T-cell (primary cell): ENCODE measurements at regions not wholly inside any gene's neighbourhood (a gene's known extent, or its start where the extent isn't known, plus 50 kb on each side); places are given as distances from the start of the nearest gene placed in this dataset.

Source experiments
- ATAC-seq, 4 experiments: fragments of 200-7000 bp in 3 of 4; fragments of 150-1000 bp in 1 of 4; cut with Tn5 transposase; replicated peaks in 1 of 4; 1 replicate in 3 of 4; 2 replicates in 1 of 4; pipeline ENCODE4 v1.10.0; 2021; ENCODE audit warnings: moderate library complexity in 3 of 4, mild to moderate bottlenecking in 2 of 4, moderate number of reproducible peaks in 1 of 4
- CTCF ChIA-PET, 2 donors: fragments of 300-600 bp; sonication (Branson Sonifier 250); formaldehyde crosslinking; loops; one replicate each; lab custom pipeline; 2022; ENCODE audit warnings: antibody characterized with exemption in 2 of 2; lab: Charles Lee
- POLR2A ChIA-PET, 2 donors: fragments of 300-600 bp; sonication (Branson Sonifier 250); formaldehyde crosslinking; loops; one replicate each; lab custom pipeline; 2022; ENCODE audit warnings: antibody characterized with exemption in 2 of 2; lab: Charles Lee
- DNase-seq, 35 experiments: peaks; one replicate each; pipeline versions ENCODE4 v3.0.0 to v3.0.0-alpha.2; 2013 to 2023
- H3K27ac ChIP-seq: one replicate; pipeline ENCODE4 v1.5.1; 2013; ENCODE audit warnings: low read length
- H3K27me3 ChIP-seq, 2 experiments: replicated peaks in 1 of 2; 1 replicate in 1 of 2; 2 replicates in 1 of 2; pipeline versions ENCODE4 v1.6.1 to v1.7.0; 2013; ENCODE audit warnings: low read length in 1 of 2, mixed read lengths in 1 of 2; ENCODE audit not compliant: control insufficient read depth in 2 of 2, insufficient read depth in 2 of 2; ENCODE audit errors: extremely low read depth in 1 of 2
- H3K36me3 ChIP-seq, 2 donors: 1 replicate in 1 of 2; 2 replicates in 1 of 2; pipeline versions ENCODE4 v1.6.1 to v1.7.0; 2013; ENCODE audit warnings: low read length in 1 of 2; ENCODE audit not compliant: control insufficient read depth in 2 of 2, insufficient read depth in 1 of 2; ENCODE audit errors: extremely low read depth in 1 of 2
- H3K4me1 ChIP-seq, 2 experiments: 1 replicate in 1 of 2; 2 replicates in 1 of 2; pipeline versions ENCODE4 v1.6.1 to v1.7.0; 2013; ENCODE audit warnings: low read length in 2 of 2, mixed read lengths in 1 of 2; ENCODE audit not compliant: insufficient read depth in 2 of 2, control insufficient read depth in 1 of 2; ENCODE audit errors: extremely low read depth in 1 of 2
- H3K4me3 ChIP-seq, 2 donors: 1 replicate in 1 of 2; 2 replicates in 1 of 2; pipeline versions ENCODE4 v1.5.1 to v1.7.0; 2013; ENCODE audit warnings: mild to moderate bottlenecking in 2 of 2, low read length in 1 of 2, moderate library complexity in 1 of 2; ENCODE audit not compliant: control insufficient read depth in 1 of 2; ENCODE audit errors: extremely low read depth in 1 of 2
- H3K9me3 ChIP-seq: 2 replicates; pipeline ENCODE4 v1.7.0; 2013
- H3K27ac Mint-ChIP-seq, 2 donors: one replicate each; pipeline ENCODE4 v1.8.0; 2020 to 2021; ENCODE audit warnings: mild to moderate bottlenecking in 2 of 2, mixed read lengths in 2 of 2
- H3K27me3 Mint-ChIP-seq, 2 donors: one replicate each; pipeline ENCODE4 v1.8.0; 2021 to 2022; ENCODE audit warnings: mixed read lengths in 2 of 2
- H3K36me3 Mint-ChIP-seq: one replicate; pipeline ENCODE4 v1.8.0; 2021; ENCODE audit warnings: mixed read lengths
- H3K4me1 Mint-ChIP-seq, 3 donors: one replicate each; pipeline ENCODE4 v1.8.0; 2020 to 2022; ENCODE audit warnings: mixed read lengths in 3 of 3, mild to moderate bottlenecking in 1 of 3
- H3K4me3 Mint-ChIP-seq, 3 donors: one replicate each; pipeline ENCODE4 v1.8.0; 2020 to 2022; ENCODE audit warnings: mild to moderate bottlenecking in 3 of 3, mixed read lengths in 3 of 3, moderate library complexity in 3 of 3
- H3K9me3 Mint-ChIP-seq, 3 donors: one replicate each; pipeline ENCODE4 v1.8.0; 2020 to 2022; ENCODE audit warnings: mixed read lengths in 3 of 3
- WGBS: methylation state at CpG from one replicate; pipeline ENCODE4 v1.1.5; 2013; ENCODE audit warnings: missing lambda C conversion rate; ENCODE audit not compliant: insufficient coverage; 5-methylcytosine and 5-hydroxymethylcytosine counted together

DNA sequence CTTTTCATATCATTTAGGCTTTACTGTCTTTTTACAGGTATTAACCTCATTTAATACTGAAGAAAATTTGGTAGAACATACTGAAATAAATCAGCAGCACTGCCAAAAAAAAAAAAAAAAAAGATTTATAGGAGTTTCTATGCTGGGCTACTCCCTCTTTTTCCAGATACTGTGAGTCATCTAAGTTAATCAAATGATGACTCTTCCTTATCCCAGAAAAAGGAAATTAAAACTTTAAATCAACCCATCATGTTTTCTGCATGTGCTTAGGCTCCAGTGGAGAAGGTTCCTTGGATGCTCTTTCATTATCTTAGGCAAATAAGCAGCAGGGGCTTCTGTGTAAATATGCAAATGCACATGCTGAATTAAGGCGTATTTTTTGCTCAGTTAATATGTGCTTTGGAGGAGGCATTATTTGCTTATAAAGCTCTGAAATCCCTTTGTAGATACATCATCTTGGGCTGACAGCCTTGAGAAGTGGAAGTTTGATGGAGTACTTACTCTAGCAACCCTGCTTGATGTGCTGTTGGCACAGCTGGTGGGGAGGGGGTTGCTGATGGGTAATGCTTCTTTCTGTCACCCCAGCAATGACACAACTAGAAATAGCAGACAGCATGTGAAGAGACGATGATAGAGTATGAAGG lies 136.1 kb downstream of the C4orf33 start:
- Mint-ChIP-seq H3K36me3 (no peaks in the 10 kb centered on the region), H3K4me3 (no peak overlapping the region), H3K4me1 (no peaks in the 10 kb centered on the region), H3K9me3 (no peaks in the 10 kb centered on the region), H3K27me3 (peaks cover 16 to 24% of the 10 kb centered on the region in 2 donors), H3K27ac (no peak overlapping the region)
- no peaks in the 10 kb centered on the region for H3K36me3 ChIP-seq
- no peak overlapping the region for H3K4me3 ChIP-seq
- WGBS = no CpG with 5 or more reads among the region's 2 CpGs
- ATAC-seq (no peak), DNase-seq (no peak)
- H3K4me1 ChIP-seq = no peaks in the 10 kb centered on the region
- no peak overlapping the region for H3K27ac ChIP-seq
- no peaks in the 10 kb centered on the region for H3K9me3 ChIP-seq
- H3K27me3 ChIP-seq = no peaks in the 10 kb centered on the region
- ChIA-PET POLR2A (no interaction called here), CTCF (interaction anchor here in 1 of 2 donors (0.5 kb wide), 1 partner anchor 43 kb away, joined by 3 read pairs; no protein-coding TSS in a partner anchor)

DNA sequence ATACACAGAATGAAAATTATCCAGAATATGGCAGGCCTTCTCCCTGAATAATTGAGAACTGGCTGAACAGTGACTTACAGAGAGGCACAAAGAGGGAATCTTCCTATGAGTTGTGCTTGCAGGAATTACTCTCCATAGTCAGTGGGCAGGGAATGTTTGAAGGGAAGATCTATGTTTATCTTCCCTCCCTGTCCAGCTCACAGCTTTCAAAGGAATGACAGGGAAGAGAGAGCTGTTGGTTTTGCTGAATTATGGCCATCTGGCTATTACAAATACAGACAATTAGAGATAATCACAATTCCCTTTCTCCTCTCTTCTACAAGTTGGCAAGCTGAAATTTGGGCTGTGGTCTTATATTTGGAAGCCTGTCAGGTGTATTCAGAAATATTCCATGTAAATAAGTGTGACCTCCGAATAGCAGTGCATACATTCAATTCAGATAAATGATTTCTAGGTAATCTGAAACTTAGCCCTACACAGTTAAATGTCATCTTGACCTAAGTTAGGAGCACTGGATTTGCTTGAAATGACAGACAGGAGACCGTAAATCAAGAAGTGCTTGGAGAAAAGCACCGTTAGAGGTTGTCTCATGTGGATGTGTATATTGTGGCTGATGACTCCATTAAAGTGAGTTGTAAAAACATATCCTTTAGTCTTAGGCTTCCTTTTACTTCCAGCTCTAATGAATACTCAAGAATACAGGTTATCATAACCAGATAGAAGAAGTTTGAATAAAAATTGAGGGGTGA lies 136.8 kb downstream of the C4orf33 start:
- no peak for DNase-seq
- no peaks in the 10 kb centered on the region for H3K9me3 Mint-ChIP-seq
- H3K27ac Mint-ChIP-seq = no peak overlapping the region
- peaks cover 16 to 24% of the 10 kb centered on the region in 2 donors for H3K27me3 Mint-ChIP-seq
- Histone ChIP-seq H3K9me3 (no peaks in the 10 kb centered on the region), H3K4me1 (no peaks in the 10 kb centered on the region), H3K36me3 (no peaks in the 10 kb centered on the region), H3K27me3 (no peaks in the 10 kb centered on the region), H3K27ac (no peak overlapping the region), H3K4me3 (no peak overlapping the region)
- no peaks in the 10 kb centered on the region for H3K4me1 Mint-ChIP-seq
- ATAC-seq = no peak
- ChIA-PET POLR2A (no interaction called here), CTCF (no interaction called here)
- WGBS = no CpG with 5 or more reads among the region's 3 CpGs
- no peaks in the 10 kb centered on the region for H3K36me3 Mint-ChIP-seq
- H3K4me3 Mint-ChIP-seq = no peak overlapping the region

GRCh38 chr4:129233691-129234090 lies 137.7 kb downstream of the C4orf33 start:
- H3K9me3 Mint-ChIP-seq = no peaks in the 10 kb centered on the region
- H3K27me3 ChIP-seq = no peaks in the 10 kb centered on the region
- no peaks in the 10 kb centered on the region for H3K36me3 ChIP-seq
- no CpG with 5 or more reads among the region's 1 CpG for WGBS
- no peaks in the 10 kb centered on the region for H3K4me1 ChIP-seq
- no peak overlapping the region for H3K27ac ChIP-seq
- DNase-seq (no peak), ATAC-seq (no peak)
- CTCF ChIA-PET = no interaction called here
- H3K9me3 ChIP-seq = no peaks in the 10 kb centered on the region
- no peaks in the 10 kb centered on the region for H3K36me3 Mint-ChIP-seq
- no peaks in the 10 kb centered on the region for H3K4me1 Mint-ChIP-seq
- peaks cover 14 to 19% of the 10 kb centered on the region in 2 donors for H3K27me3 Mint-ChIP-seq
- POLR2A ChIA-PET = no interaction called here
- no peak overlapping the region for H3K4me3 Mint-ChIP-seq
- H3K27ac Mint-ChIP-seq = no peak overlapping the region
- H3K4me3 ChIP-seq = no peak overlapping the region

GRCh38 chr4:129236351-129236750 lies 140.4 kb downstream of the C4orf33 start:
- no peak overlapping the region for H3K27ac Mint-ChIP-seq
- POLR2A ChIA-PET = no interaction called here
- CTCF ChIA-PET = no interaction called here

DNA sequence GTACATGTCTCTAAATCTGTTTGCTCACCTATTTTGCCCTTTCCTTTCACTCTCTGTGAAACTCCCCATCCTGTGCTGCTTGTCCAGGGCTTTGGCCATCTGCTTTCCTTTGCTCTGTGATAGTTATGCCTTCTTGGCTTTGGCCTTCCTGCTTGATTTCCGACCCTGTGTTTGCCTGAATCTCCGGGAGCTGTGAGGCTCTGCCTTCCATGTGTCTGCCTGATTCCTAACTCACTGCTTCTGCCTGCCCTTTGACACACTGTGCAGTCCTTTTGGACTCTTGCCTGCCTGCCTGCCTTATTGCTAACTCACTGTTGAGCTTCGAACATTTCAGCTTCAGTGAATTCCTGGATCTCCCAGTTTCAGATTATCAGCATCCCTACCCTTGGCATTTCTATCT lies 143.1 kb downstream of the C4orf33 start:
- Mint-ChIP-seq H3K4me3 (no peak overlapping the region), H3K27me3 (peaks cover 1 to 15% of the 10 kb centered on the region in 2 donors), H3K4me1 (no peaks in the 10 kb centered on the region), H3K9me3 (no peaks in the 10 kb centered on the region), H3K36me3 (no peaks in the 10 kb centered on the region), H3K27ac (no peak overlapping the region)
- no peak for DNase-seq
- Histone ChIP-seq H3K27ac (no peak overlapping the region), H3K4me1 (no peaks in the 10 kb centered on the region), H3K27me3 (no peaks in the 10 kb centered on the region), H3K9me3 (no peaks in the 10 kb centered on the region), H3K4me3 (no peak overlapping the region), H3K36me3 (no peaks in the 10 kb centered on the region)
- POLR2A ChIA-PET = no interaction called here
- 65% methylated on average over 3 of the region's 3 CpGs for WGBS
- no peak for ATAC-seq
- CTCF ChIA-PET = no interaction called here

More at GRCh38 chr4:129236351-129236750, 140.4 kb downstream of the C4orf33 start:
- Histone ChIP-seq H3K36me3 (no peaks in the 10 kb centered on the region), H3K4me1 (no peaks in the 10 kb centered on the region), H3K9me3 (no peaks in the 10 kb centered on the region), H3K27ac (no peak overlapping the region), H3K4me3 (no peak overlapping the region), H3K27me3 (no peaks in the 10 kb centered on the region)
- no peak for ATAC-seq
- H3K27me3 Mint-ChIP-seq = peaks cover 0 to 8% of the 10 kb centered on the region in 2 donors
- no peak overlapping the region for H3K4me3 Mint-ChIP-seq
- H3K36me3 Mint-ChIP-seq = no peaks in the 10 kb centered on the region
- no peaks in the 10 kb centered on the region for H3K9me3 Mint-ChIP-seq
- H3K4me1 Mint-ChIP-seq = no peaks in the 10 kb centered on the region
- no CpG with 5 or more reads among the region's 3 CpGs for WGBS
- no peak for DNase-seq

- no peak overlapping the region for H3K27ac Mint-ChIP-seq
- Histone ChIP-seq H3K36me3 (no peaks in the 10 kb centered on the region), H3K9me3 (no peaks in the 10 kb centered on the region), H3K4me1 (no peaks in the 10 kb centered on the region), H3K4me3 (no peak overlapping the region), H3K27ac (no peak overlapping the region), H3K27me3 (no peaks in the 10 kb centered on the region)
- no peak overlapping the region for H3K4me3 Mint-ChIP-seq
- ATAC-seq (no peak), DNase-seq (no peak)
- H3K9me3 Mint-ChIP-seq = no peaks in the 10 kb centered on the region
- CTCF ChIA-PET = no interaction called here
- H3K36me3 Mint-ChIP-seq = no peaks in the 10 kb centered on the region
- H3K27me3 Mint-ChIP-seq = peaks cover 3 to 15% of the 10 kb centered on the region in 2 donors
- POLR2A ChIA-PET = no interaction called here
- no peaks in the 10 kb centered on the region for H3K4me1 Mint-ChIP-seq
- no CpG with 5 or more reads among the region's 1 CpG for WGBS
Observed at GRCh38 chr4:129240816-129241215, 144.9 kb downstream of the C4orf33 start.
